LNCAP (cell line): ENCODE measurements at regions not wholly inside any gene's neighbourhood (a gene's known extent, or its start where the extent isn't known, plus 50 kb on each side); places are given as distances from the start of the nearest gene placed in this dataset.

ENCODE experiments used
- TF ChIP-seq, protein P1 (sequence below): fragments of 450-650 bp; IDR thresholded peaks from 2 replicates; pipeline ENCODE4 v1.5.1; 2017; ENCODE audit warnings: mild to moderate bottlenecking

DNA sequence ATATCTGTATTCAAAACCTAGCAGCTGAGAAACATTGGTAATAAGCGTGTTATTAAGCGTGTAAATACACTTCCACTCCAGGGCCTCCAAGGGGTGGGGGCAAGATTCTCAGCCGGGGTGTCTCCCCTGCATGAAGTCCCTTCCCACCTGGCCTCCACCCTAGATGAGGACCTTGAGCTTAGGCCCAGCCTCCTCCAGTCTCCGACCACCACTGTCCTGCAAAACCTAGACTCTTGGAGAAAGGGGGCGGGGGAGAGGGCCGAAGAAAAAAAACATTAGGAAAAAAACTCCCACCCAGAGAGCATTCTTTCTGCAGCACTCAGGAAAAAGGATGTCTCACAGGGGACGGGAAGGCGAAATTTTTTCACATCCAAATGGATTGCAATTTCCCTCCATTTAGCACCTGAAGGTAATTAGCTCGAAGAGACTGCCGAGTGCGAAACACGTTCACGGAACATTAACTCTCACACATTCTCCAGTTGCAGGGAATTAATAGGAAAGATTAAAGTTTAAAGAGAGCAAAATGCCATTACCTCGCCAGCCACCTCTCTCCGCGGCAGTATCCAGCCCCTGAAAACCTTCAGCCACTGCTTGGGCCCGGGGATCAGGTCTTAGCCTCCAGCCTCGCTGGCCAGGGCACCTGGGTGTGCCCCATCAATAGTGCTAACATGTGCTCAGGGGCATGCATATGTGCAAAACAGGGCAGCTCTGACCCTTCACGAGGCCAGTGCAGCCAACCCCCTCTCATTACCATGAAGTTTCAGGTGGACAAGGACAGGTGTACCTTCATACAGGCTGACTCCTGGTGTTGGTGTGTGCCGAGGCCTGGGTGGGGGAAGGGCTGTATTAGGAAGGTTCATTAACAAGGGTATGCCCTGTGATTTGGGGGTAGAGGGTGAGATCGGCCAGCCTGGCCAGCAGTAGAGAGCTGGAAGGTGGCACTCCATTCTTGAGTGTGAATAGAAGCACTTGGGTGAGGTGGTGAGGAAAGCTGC, 77.2 kb downstream of the HIF1AN start:
- TF ChIP-seq, protein P1, sequence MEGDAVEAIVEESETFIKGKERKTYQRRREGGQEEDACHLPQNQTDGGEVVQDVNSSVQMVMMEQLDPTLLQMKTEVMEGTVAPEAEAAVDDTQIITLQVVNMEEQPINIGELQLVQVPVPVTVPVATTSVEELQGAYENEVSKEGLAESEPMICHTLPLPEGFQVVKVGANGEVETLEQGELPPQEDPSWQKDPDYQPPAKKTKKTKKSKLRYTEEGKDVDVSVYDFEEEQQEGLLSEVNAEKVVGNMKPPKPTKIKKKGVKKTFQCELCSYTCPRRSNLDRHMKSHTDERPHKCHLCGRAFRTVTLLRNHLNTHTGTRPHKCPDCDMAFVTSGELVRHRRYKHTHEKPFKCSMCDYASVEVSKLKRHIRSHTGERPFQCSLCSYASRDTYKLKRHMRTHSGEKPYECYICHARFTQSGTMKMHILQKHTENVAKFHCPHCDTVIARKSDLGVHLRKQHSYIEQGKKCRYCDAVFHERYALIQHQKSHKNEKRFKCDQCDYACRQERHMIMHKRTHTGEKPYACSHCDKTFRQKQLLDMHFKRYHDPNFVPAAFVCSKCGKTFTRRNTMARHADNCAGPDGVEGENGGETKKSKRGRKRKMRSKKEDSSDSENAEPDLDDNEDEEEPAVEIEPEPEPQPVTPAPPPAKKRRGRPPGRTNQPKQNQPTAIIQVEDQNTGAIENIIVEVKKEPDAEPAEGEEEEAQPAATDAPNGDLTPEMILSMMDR, result no peak

DNA sequence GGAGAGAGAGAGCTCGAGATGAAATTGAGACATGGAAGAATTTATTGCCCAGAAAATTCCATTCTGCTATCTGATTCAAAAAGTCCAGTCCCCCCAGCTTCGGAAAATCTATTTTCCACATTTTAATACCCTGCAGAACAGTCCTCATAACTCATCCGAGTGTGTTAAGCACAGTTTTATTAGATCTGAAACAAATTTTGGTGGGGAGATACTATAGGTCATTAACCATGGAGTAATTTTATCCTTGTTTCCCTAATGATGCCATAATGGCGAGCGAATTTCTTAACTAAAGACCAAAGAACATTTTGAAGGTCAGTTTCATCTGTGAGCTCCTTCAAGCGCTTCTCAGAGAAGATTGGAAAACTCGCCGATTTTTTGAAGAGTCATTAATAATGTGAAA, 78.1 kb downstream of the HIF1AN start:
- TF ChIP-seq, protein P1, result no peak

DNA sequence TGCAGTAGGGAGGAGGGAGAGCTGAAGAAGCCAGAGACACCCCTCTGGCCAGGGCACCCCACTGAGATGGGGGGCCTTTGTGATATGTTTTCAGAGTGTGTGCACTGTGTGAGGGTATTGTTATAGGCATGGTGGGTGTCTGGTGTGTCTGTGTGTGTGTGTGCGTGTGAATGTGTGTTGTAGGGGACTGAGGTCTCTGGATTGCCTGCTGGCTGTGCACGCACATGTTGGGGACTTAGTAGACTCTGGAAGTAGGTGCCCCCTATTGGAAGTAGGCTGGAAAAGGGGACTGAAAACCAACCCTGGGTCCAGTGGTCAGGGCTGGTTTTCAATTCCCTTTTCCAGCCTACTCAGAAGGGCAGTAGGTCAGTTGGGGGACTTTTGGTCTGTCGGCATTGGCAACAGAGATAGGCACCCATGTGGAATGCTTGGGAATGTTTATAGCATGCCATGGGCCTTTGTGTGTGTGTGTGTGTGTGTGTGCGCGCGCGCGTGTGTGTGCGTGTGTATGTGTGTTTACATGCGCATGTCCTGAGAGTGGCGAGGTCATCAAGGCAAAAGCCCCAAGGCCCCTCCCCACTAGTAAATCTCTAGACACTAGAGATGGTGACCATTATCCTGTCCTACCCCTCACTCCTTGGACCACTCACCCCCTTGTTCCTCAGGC, 78.8 kb downstream of the HIF1AN start:
- TF ChIP-seq, protein P1, result no peak

DNA sequence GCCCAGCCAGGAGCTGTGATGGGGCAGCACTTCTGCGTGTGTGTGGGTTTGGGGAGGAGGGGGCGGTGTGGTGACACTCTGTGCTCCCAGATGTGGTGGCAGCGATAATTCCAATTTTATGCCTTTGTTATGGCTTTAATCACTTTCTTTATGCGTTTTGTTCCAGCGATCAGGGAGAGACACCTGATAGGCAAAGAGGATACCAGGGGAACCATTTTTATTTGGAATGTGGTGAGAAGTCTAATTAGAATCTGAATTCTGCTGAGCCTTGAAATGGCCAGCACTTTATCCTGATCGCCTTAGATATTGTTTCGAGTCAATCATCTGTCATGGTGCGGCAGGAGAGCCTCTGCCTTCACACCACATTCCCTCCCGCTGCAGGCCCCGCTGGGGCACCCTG, 79.5 kb downstream of the HIF1AN start:
- TF ChIP-seq, protein P1, result no peak

DNA sequence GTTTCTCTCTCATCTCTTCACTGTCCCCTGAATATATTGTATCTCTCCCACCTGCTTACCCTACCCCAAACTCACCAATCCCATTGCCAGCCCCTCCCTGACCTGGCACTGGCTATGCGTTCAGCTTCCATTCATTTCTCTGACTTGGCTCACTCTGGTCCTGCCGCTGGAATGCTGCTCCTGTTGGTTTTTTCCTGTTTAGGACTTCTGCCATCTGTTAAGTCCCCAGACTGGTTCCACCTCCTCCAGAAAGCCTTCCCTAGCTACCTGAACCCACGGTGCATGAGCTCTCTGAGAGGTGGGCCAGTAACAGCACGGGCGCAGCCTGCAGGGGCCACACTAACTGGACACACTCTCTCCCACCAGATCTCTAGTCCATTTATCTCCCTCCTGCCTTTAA, 80.2 kb downstream of the HIF1AN start:
- TF ChIP-seq, protein P1, result no peak

DNA sequence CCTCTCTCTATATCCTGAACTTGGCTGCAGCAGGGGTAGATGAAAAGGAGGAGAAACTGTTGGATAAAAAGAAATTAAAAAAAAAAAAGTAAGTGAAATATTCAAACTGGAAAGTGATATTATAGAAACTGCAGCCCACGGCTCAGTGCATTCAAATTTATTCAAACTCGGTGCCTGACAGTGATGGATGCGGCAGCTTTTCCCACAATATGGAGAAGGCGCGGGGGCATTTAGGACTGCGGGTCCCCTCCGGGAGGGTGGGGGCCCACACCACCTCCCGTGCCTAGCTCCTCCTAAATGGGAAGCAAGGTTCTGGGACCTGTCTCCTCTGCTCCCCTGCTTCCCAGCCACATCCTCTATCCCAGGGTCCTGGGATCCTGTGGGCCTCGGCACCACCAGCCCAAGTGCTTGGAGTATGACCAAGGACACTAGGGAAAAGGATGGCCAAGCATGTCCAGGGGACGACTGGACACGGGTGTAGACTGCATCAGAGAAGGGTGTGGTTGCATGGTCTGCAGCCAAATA, 82.4 kb downstream of the HIF1AN start:
- TF ChIP-seq, protein P1, result no peak

DNA sequence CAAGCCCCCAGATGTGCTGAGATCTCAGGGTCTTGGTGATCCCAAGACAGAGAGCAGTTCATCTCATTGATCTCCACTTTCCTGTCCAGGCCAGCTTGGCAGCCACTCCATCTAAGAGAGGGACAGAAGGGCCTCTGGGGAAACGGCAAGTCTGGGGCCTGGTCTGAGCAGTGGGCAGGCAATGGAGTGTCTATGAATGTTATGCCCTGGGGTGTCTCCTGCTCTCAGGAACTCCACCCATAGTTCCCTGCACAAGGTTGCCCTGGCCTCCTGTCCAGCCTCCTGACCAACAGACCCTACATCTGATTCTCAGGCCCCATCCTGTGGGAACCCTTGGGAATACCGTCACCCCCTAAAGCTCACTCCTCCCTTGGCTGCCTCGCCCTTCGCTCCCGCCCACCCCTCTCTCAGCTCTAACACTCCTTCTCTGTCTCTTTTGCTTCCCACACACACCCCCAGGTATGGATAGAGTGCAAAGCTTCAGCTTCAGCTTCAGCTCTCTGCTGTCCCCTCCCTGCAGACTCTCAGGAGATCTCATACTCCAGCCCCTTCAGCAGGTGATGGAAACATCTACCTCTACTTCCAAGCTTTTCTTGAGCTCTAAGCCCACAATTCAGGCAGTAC, 83.0 kb downstream of the HIF1AN start:
- TF ChIP-seq, protein P1, result no peak
